ENCODE measurements at regions not wholly inside any gene's neighbourhood (a gene's known extent, or its start where the extent isn't known, plus 50 kb on each side); places are given as distances from the start of the nearest gene placed in this dataset.
"Not testable (repeated sequence)": the region's sequence is repeated elsewhere in the genome, so short reads cannot be mapped to it uniquely, and the experiment has no call there.

DNA sequence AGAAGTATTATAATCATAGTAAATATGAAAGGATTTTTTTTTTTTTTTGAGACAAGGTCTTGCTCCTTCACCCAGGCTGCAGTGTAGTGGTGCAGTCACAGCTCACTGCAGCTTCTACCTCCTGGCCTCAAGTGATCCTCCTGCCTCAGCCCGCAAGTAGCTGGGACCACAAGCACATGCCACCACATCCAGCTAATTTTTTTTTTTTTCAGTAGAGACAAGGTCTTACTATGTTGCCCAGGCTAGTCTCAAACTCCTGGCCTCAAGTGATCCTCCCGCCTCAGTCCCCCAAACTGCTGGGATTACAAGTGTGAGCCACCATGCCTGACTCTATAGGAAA is 86.2 kb upstream of the FOXN2 start:
- no peak for DNase-seq

DNA sequence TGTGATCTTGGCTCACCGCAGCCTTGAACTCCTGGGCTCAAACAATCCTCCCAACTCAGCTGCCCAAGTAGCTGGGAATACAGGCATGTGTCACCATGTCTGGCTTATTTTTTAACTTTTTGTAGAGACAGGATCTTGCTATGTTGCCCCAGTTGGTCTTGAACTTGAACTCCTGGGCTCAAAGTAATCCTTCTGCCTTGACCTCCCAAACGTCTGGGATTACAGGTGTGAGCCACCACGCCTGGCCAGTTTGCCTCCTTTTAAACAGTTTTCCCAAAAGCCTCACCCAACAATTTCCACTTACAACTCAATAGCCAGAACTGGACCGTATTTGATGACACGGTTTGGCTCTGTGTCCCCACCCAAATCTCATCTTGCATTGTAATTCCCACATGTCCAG is 85.4 kb upstream of the FOXN2 start:
- no peak for DNase-seq

DNA sequence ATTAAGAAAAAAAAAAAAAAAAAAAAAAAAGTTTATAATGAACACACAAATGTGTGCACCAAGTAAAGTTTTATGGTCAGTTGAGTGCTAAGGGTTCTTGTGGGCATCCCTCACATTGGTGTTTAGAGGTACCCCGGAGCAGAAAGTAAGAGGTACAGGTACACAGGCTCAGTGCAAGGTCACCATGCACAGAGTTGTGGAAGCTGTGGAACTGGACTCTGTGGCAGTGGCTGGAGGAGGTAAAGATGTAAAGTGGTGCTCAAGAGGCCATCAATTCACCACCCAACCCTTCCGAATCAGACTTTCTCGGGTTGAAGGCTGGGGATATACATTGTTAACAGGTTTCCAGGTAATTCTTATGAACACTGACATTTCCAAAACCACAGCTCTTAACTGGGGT is 83.6 kb upstream of the FOXN2 start:
- no peak for DNase-seq

DNA sequence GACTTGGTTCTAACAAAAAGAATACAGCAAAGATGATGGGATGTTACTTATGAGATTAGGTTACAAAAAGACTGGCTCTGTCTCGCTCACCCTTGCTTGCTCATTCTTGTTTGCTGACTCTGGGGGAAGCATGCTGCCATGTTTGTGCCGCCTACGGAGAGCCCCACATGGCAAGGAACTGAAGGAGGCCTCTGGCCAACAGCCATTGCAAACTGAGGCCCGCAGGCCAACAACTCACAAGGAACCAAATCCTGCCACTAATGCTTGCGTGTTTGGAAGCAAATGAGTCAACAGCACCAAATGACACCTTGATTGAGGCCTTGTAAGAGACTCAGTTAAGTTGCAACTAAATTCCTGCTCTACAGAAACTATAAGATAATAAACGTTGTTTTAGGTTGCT is 82.1 kb upstream of the FOXN2 start:
- DNase-seq = no peak

DNA sequence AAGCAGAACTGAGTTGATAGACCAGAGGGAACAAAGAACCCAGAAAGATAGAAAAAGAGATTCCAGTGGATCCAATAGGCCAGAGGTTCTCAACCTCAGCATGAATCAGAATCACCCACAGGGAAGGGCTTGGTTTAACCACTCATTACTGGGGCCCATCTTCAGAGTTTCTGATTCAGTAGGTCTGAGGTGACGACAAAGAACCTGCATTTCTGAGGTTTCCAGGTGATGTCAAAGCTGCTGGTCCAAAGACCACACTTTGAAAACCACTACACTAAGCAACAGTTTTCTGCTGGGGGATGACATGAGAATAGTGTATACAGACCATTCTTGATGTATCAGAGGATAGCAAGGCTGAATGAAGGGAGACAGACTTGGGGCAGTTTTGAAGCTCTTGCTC is 81.5 kb upstream of the FOXN2 start:
- no peak for DNase-seq

DNA sequence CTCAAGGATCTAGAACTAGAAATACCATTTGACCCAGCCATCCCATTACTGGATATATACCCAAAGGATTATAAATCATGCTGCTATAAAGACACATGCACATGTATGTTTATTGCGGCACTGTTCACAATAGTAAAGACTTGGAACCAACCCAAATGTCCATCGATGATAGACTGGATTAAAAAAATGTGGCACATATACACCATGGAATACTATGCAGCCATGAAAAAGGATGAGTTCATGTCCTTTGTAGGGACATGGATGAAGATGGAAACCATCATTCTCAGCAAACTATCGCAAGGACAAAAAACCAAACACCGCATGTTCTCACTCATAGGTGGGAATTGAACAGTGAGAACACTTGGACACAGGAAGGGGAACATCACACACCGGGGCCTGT is 80.7 kb upstream of the FOXN2 start:
- DNase-seq = not testable (repeated sequence)

DNA sequence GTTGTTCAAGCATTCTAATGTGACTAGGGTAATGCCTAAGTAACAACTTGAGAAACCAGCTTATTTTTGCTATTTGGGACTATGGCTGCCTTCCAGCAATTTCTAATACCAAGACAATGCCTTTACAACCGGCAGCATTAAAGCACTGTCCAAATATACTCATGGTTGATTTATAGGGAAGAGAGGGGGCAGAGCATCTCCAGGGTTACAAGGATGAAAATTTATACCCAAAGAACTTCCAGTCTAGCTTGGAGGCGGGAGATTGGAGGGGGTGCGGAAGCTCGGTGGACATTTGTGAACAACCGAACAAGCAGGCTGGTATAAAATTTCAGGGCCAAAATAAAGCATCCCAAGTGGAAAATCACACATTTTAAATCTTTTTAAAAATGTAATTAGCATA is 79.4 kb upstream of the FOXN2 start:
- no peak for DNase-seq

DNA sequence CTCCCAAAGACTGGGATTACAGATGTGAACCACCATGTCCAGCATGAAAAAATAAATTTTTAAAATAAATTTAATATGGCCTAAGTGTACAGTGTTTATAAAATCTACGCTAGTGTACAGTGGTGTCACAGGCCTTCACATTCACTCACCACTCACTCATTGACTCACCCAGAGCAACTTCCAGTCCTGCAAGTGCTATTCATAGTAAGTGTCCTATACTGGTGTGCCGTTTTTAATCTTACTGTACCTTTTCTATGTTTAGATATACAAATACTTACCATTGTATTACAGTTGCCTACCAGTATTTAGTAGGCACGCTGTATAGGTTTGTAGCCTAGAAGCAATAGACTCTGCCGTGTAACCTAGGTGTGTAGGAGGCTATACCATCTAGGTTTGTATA is 76.1 kb upstream of the FOXN2 start:
- DNase-seq = no peak

DNA sequence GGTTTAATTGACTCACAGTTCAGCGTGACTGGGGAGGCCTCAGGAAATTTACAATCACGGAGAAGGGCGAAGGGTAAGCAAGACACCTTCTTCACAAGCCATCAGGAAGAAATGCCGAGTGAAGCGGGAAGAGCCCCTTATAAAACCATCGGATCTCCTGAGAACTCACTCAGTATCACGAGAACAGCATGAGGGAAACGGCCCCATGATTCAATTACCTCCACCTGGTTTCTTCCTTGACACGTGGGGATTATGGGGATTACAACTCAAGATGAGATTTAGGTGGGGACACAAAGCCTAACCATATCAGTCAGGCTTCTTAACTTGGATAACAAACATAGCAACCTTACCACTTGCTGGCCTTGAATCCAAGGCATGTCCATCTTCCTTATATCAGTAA is 73.6 kb upstream of the FOXN2 start:
- no peak for DNase-seq

DNA sequence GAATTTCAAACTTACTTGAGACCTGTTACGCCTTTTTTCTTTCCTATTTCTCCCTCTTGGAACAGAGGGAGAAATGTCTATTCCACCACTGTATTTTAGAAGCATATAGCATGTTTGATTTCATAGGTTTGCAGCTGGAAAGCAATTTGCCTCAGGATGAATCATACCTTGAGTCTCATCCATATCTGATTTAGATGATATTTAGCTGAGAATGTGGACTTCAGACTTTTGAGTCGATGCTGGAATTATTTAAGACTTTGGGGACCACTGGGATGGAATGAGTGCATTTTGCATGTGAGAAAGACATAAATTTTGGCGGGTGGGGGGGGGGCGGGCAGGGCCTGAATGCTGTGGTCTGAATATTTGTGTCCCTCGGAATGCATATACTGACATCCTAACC is 67.3 kb upstream of the FOXN2 start:
- no peak for DNase-seq

DNA sequence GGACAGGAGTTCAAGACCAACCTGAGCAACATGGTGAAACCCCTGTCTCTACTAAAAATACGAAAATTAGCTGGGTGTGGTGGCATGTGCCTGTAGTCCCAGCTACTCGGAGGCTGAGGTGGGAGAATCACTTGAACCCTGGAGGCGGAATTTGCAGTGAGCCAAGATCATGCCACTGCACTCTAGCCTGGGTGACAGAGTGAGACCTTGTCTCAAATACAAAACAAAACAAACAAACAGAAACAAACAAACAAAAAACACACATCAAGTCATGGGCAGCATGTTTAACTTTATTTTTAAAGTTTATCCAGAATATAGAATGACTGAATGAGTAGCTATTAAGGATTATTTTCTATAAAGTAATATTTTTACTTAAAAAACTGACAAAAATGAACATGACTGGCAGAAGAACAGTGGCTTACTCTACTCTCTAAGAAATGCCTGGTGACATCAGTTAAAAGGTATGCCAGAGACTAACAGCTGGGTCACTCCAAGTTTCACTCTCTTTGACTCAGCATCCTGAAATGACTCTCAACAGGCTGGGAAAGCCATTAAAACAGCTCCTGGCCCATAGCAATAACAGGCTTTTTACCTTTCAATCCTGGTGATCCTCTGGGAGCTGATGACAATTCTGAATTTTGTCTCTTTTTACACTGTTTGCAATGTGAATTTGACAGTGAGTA is 66.1 kb upstream of the FOXN2 start:
- peak; percentile 80 for DNase-seq

DNA sequence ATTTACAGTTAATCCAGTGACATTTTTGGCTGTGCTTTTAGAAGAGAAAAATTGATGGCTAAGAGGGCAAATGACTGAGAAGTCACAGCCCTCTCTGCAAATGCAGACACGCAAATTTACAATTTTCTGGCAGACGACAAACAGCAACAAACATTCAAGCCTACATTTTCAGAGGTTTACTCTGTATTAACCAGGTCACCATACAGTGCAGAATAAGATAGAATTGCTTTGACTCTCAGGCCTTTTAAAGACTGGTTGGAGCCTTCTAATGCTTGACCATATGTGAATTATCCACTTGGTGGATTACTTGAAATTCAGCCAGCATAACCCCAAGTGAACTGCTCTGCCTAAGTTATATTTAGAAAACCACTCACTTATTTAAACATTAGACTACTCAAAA is 65.5 kb upstream of the FOXN2 start:
- DNase-seq = peak; percentile 62

DNA sequence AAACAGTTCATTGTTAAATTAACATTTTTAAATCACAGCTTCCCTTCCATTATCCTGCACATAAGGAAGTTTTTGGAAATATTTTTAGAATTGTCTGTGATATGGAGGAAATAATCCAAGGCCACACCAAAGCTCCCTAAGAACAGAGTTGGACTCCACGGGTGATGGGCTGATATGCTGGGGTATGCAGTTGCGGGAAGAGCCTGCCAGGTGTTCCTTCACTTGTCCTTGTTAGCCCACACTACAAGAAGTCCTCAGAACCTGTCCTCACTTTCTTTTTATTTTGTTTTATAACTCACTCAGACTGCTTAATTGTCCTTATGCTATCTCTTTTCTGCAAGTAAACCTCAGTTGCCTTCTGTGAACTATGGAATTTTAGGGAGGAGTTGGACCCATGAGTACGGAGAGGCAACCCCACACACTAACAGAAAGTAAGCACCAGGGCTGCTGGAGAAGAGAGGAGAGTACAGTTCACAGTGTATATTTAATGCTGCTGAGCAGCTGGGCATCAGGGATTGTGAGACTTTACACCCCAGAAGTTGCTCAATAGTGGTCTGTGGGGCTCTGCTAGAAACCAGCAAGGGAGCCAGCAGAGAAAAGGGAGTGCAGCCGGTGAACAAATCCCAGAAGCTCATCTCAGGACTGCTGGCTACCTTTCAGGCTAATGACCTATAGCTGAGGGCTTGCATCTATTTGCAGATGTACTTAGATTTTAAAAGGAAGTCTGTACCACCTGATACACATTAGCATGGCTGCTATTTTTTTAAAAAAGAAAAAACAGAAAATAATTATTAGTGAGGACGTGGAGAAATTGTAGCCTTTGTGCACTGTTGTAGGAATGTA is 64.6 kb upstream of the FOXN2 start:
- peak; percentile 67 for DNase-seq

DNA sequence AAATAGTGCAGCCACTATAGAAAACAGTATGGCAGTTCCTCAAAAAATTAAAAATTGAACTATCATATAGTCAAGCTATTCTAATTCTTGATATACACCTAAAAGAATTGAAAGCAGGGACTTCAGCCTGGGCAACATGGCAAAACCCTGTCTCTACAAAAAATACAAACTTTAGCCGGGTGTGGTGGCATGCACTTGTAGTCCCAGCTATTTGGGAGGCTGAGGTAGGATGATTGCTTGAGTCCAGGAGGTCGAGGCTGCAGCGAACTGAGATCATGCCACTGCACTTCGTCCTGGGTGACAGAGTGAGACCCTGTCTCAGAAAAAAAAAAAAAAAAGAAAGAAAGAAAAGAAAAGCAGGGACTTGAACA is 64.0 kb upstream of the FOXN2 start:
- no peak for DNase-seq

DNA sequence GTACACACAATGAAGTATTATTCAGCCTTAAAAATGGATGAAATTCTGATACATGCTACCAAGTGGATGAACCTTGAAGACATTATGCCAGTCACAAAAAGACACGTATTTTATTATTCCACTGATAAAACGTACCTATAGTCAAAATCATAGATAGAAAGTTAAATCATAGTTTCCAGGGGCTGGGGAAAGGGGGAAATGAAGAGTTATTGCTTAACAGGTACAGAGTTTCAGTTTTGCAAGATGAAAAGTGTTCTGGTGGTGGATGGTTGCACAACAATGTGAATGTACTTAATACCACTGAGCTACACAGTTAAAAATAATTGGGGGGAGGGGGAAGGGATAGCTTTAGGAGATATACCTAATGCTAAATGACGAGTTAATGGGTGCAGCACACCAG is 63.5 kb upstream of the FOXN2 start:
- DNase-seq = no peak

DNA sequence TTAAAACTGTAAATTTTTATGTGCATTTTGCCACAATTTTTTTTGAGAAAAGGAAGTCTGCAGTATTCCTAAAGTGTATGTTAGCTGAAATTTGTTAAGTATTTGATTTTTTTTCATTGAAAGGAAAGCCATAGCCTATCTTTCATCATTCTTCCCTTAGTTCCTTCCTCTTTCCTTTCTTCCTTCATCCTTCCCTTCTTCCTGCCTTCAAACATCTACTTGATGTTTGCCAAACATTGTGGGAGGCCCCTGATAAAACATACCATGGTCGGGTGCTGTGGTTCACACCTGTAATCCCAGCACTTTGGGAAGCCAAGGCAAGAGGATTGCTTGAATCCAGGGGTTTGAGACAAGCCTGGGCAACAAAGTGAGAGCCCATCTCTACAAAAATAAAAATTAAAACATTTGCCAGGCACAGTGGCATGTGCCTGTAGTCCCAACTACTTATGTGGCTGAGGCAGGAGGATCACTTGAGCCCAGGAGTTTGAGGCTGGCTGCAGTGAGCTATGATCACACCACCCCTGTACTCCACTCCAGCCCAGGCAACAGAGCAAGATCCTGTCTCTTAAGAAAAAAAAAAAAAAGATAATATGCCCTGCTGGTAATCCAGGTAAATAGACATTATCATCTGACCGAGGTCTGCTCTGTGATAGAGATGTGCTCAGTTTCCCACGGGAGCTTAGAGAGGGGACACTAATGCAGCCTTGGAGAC is 62.9 kb upstream of the FOXN2 start:
- DNase-seq = no peak

DNA sequence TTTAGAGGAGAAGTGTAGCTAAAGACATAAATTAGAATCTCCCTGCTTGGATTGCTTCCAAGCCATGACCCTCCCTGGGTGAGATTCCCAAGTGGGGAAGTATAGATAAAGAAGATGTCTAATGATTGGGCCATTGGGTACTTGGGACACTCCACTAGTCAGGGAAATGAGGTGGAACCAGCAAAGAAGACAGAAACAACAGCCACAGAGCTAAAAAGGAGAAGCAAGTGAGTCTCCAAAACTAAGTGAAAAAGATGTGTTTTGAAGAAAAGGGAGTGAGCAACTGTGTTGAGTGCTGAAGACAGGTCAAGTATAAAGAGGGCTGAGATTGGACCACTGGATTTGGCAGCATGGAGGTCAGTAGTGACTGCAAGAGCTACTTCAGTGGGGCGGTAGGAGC is 61.2 kb upstream of the FOXN2 start:
- DNase-seq = no peak

DNA sequence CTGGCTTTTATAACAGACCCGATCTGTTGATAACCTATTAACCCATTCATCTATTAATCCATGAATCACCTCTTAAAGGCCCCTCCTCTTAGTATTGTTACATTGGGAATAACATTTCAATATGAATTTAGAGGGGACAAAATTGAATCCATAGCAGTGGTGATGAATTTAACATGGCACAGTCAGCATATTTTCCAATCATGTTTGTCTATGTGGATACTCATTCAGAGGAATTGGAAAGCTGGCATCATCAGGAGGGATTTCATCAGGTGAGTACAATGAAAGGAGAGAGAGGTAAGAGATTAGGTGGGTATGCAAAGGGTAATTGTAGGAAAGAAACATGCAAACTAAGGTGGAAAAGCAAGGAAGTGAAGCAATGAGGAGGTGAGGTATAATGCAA is 59.6 kb upstream of the FOXN2 start:
- no peak for DNase-seq

DNA sequence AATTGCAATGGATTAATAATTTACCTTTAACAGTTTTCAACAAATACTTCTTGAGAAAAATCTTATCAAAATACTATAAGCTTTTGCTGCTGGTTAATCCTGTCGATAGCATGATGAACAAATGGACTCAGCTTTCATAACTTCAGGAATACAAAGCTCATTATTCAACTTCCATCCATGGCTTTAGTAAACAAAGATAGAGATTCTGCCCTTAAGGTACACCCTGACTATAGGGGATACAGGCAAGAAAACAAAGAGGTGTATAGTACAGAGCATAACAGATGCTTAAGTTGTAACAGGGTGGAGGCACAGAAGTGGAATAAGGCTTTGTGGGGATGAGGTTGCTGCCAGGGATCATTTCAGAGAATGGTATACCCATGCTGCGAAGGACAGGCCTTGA is 57.0 kb upstream of the FOXN2 start:
- DNase-seq = no peak

DNA sequence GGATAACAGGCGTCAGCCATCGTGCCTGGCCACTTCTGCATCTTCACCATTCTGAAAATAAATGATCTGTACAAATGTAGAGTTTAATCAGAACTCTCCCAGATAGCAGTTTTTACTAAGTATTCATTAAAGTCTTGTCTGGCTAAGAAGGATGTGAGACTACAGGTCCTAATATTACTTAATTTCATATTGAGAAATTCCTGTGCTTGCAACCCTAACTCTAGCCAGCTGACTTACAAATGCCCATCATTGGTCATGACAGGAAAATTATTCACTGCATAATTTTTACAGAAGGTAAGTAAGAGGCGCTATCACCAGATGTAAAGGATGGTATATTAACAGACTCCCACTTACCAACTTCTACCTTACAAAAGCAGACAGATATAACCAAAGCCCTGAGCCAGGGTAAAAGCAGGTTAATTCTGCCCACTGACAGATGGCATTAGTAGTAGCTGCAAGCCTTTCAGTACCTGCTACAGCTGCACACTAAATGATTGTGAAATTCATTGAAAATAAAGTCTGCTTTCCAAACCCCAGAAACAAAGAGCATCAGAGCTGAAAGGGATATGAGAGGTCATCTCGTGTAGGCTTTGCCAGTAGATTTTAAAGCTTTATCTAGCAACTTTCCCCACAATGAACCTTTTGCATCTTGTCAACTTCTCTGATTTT is 55.9 kb upstream of the FOXN2 start:
- peak; percentile 72 for DNase-seq

DNA sequence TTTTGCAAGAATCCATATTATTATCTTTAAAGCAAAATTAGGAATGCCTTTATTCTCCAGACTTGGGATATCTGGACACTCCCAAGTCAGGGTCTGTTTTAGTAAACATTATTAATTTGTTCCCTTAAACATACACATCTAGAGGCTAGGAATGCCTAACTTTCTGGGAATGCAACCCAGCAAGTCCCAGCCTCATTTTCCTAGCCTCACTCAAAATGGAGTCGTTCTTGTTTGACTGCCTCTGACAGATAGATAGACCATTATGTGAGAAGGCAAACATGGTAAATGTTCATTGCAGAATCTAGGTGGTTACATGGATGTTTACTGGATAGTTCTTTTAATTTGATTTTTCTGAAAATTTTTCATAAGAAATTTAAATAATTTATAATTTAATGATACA is 54.7 kb upstream of the FOXN2 start:
- DNase-seq = no peak

DNA sequence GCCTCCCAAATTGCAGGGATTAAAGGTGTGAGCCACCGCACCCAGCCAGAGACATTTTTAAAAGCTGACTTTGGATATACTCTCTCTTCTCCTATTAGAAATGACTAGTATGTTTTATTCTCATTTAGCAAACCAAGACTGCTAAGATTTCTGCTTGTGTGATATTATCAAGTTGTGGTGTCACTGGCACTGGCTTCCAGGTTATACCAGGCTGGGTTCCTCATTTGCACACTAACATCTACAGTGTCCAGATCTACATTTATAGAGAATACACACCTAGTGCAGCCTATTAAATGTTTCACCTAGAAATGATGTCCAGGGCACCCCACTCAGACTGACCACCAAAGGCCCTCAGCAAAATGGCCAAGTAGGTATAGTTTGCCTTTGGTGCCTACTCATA is 49.9 kb upstream of the FOXN2 start:
- no peak for DNase-seq

All from NCI-H2171 treated with DMSO at 0.1 percent for 48 hours (cell line).